ENCODE measurements at regions not wholly inside any gene's neighbourhood (a gene's known extent, or its start where the extent isn't known, plus 50 kb on each side); places are given as distances from the start of the nearest gene placed in this dataset.

- no peak for TF ChIP-seq ISL1 (CRISPR knock-in tag; IDR thresholded peaks at IDR 0.05)
- TF ChIP-seq PATZ1 (CRISPR knock-in tag; IDR thresholded peaks at IDR 0.05; ENCODE audit: borderline replicate concordance): no peak
- TF ChIP-seq ARNTL (CRISPR knock-in tag; IDR thresholded peaks at IDR 0.05; ENCODE audit: borderline replicate concordance, low read depth): no peak
- no peak for TF ChIP-seq TCF4 (CRISPR knock-in tag; IDR thresholded peaks at IDR 0.05; ENCODE audit: borderline replicate concordance)
- no peak for TF ChIP-seq TSHZ2 (CRISPR knock-in tag; IDR thresholded peaks at IDR 0.05)
- no peak for TF ChIP-seq ZFP3 (CRISPR knock-in tag; IDR thresholded peaks at IDR 0.05)
- no peak for TF ChIP-seq GLIS3 (CRISPR knock-in tag; IDR thresholded peaks at IDR 0.05)
- TF ChIP-seq ESRRG (CRISPR knock-in tag; IDR thresholded peaks at IDR 0.05): no peak
- no peak for TF ChIP-seq CSDC2 (CRISPR knock-in tag; IDR thresholded peaks at IDR 0.05)
- TF ChIP-seq POU6F1 (CRISPR knock-in tag; IDR thresholded peaks at IDR 0.05; ENCODE audit: borderline replicate concordance, low read depth): no peak
Measured at GRCh38 chr3:6394944-6395343, 466.0 kb upstream of the GRM7 start.
